ENCODE measurements at regions not wholly inside any gene's neighbourhood (a gene's known extent, or its start where the extent isn't known, plus 50 kb on each side); places are given as distances from the start of the nearest gene placed in this dataset.
"Not testable (repeated sequence)": the region's sequence is repeated elsewhere in the genome, so short reads cannot be mapped to it uniquely, and the experiment has no call there.

- ChIA-PET POLR2A (interaction anchor here (0.8 kb wide), 1 partner anchor 26 kb away, joined by 3 read pairs; no protein-coding TSS in a partner anchor), CTCF (ENCODE audit: low intra/inter-chr PET ratio) (interaction anchor here (0.6 kb wide), 1 partner anchor 154 kb away, joined by 4 read pairs; no protein-coding TSS in a partner anchor)
- DNase-seq (ENCODE audit: extremely low read depth in 1 of 4, low spot score in 3 of 4), result no peak
- Histone ChIP-seq H3K4me2 (ENCODE audit: insufficient read depth, low read length) (no peak overlapping the region), H3K9ac (ENCODE audit: insufficient read depth in 1 of 2, low read depth in 2 of 2, low read length in 2 of 2) (no peak overlapping the region), H3K36me3 (ENCODE audit: control insufficient read depth, insufficient read depth, low read length) (no peaks in the 10 kb centered on the region), H3K4me3 (no peak overlapping the region), H3K9me3 (replicated peaks; ENCODE audit: control insufficient read depth, insufficient read depth, low read depth, low read length) (no peaks in the 10 kb centered on the region), H4K20me1 (replicated peaks; ENCODE audit: control insufficient read depth, insufficient read depth, low read length) (no peaks in the 10 kb centered on the region), H3K79me2 (ENCODE audit: control insufficient read depth, insufficient read depth, low read length) (no peaks in the 10 kb centered on the region), H2AFZ (ENCODE audit: low read depth, low read length) (no peak overlapping the region), H3K27ac (ENCODE audit: extremely low read depth, low read depth, low read length) (no peak overlapping the region), H3K9me1 (ENCODE audit: control insufficient read depth, insufficient read depth, low read length) (no peaks in the 10 kb centered on the region), H3K27me3 (ENCODE audit: control insufficient read depth in 2 of 2, insufficient read depth in 2 of 2, low read length in 2 of 2) (no peaks in the 10 kb centered on the region), H3K4me1 (replicated peaks in 1 of 2; ENCODE audit: control insufficient read depth in 2 of 2, insufficient read depth in 2 of 2, low read length in 2 of 2) (no peaks in the 10 kb centered on the region)
- FAIRE-seq, result no peak
- TF ChIP-seq MTF1 (CRISPR knock-in tag; IDR thresholded peaks at IDR 0.05; ENCODE audit: borderline replicate concordance) (no peak), SMARCB1 (IDR thresholded peaks at IDR 0.05; ENCODE audit: insufficient read length, low read depth) (no peak), KLF1 (tag; IDR thresholded peaks at IDR 0.05) (no peak), MYC (IDR thresholded peaks at IDR 0.05; ENCODE audit: low read depth, low read length) (no peak), MYC (CRISPR knock-in tag; IDR thresholded peaks at IDR 0.05; ENCODE audit: borderline replicate concordance, low read depth) (no peak), NR4A1 (CRISPR knock-in tag; IDR thresholded peaks at IDR 0.05) (no peak), NR4A1 (tag; IDR thresholded peaks at IDR 0.05) (no peak), RBM25 (IDR thresholded peaks at IDR 0.05; ENCODE audit: low read depth, low read length, severe bottlenecking) (no peak), SIRT6 (IDR thresholded peaks at IDR 0.05; ENCODE audit: low read depth, low read length) (no peak)
- intact Hi-C loops (cut with micrococcal nuclease), result no loop called here
- 0% methylated on average over 3 of the region's 3 CpGs for WGBS (ENCODE audit: insufficient coverage, low coverage, missing lambda C conversion rate)
- BruUV-seq (replicated peaks), result no TSS peak
- in situ Hi-C loops (cut with MboI), result no loop called here
- no peak for ATAC-seq
These were observed 309.3 kb upstream of the MEX3C start for GRCh38 chr18:51506811-51507210.

DNA sequence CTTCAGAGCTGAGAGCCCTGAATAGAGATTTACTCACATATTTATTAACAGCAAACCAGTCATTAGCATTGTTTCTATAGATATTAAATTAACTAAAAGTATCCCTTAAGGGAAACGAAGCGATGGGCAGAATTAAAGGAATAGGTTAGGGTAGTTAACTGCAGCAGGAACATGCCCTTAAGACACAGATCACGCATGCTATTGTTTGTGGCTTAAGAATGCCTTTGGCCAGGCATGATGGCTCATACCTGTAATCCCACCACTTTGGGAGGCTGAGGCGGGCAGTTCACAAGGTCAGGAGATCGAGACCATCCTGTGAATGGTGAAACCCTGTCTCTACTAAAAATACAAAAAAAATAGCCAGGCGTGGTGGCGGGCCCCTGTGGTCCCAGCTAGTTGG is 310.9 kb upstream of the MEX3C start:
- H3K9ac ChIP-seq (ENCODE audit: insufficient read depth in 1 of 2, low read depth in 2 of 2, low read length in 2 of 2); intact Hi-C loops (cut with micrococcal nuclease); H3K27me3 ChIP-seq (ENCODE audit: control insufficient read depth in 2 of 2, insufficient read depth in 2 of 2, low read length in 2 of 2); CTCF ChIA-PET (ENCODE audit: low intra/inter-chr PET ratio); H3K4me3 ChIP-seq; H3K79me2 ChIP-seq (ENCODE audit: control insufficient read depth, insufficient read depth, low read length); H3K9me3 ChIP-seq (replicated peaks; ENCODE audit: control insufficient read depth, insufficient read depth, low read depth, low read length); H3K9me1 ChIP-seq (ENCODE audit: control insufficient read depth, insufficient read depth, low read length); H3K36me3 ChIP-seq (ENCODE audit: control insufficient read depth, insufficient read depth, low read length); H2AFZ ChIP-seq (ENCODE audit: low read depth, low read length); H3K27ac ChIP-seq (ENCODE audit: extremely low read depth, low read depth, low read length); FAIRE-seq; POLR2A ChIA-PET; DNase-seq (ENCODE audit: extremely low read depth in 1 of 4, low spot score in 3 of 4); H3K4me1 ChIP-seq (replicated peaks in 1 of 2; ENCODE audit: control insufficient read depth in 2 of 2, insufficient read depth in 2 of 2, low read length in 2 of 2); BruUV-seq (replicated peaks); H4K20me1 ChIP-seq (replicated peaks; ENCODE audit: control insufficient read depth, insufficient read depth, low read length); H3K4me2 ChIP-seq (ENCODE audit: insufficient read depth, low read length); ATAC-seq; in situ Hi-C loops (cut with MboI): not testable (repeated sequence)
- 0% methylated on average over 6 of the region's 7 CpGs for WGBS (ENCODE audit: insufficient coverage, low coverage, missing lambda C conversion rate)

Measured in K562 (cell line).